ENCODE measurements at regions not wholly inside any gene's neighbourhood (a gene's known extent, or its start where the extent isn't known, plus 50 kb on each side); places are given as distances from the start of the nearest gene placed in this dataset.

- Mint-ChIP-seq H3K27ac (ENCODE audit: unreplicated experiment) (no peak overlapping the region), H3K36me3 (ENCODE audit: insufficient read depth, unreplicated experiment) (no peaks in the 10 kb centered on the region), H3K4me1 (ENCODE audit: low read depth, unreplicated experiment) (no peaks in the 10 kb centered on the region), H3K27me3 (ENCODE audit: insufficient read depth, unreplicated experiment) (peaks cover 7% of the 10 kb centered on the region), H3K4me3 (ENCODE audit: unreplicated experiment) (no peak overlapping the region), H3K9me3 (ENCODE audit: unreplicated experiment) (no peaks in the 10 kb centered on the region)
- ChIA-PET CTCF (no interaction called here), POLR2A (no interaction called here)
- DNase-seq, result no peak
- BruUV-seq (replicated peaks), result no TSS peak
- no peaks in the 10 kb centered on the region for H3K36me3 ChIP-seq (ENCODE audit: control insufficient read depth, insufficient read depth, low read length)
- intact Hi-C loops (cut with micrococcal nuclease; ENCODE audit: unreplicated experiment), result no loop called here
- H3K9me3 ChIP-seq, result no peaks in the 10 kb centered on the region
- no peaks in the 10 kb centered on the region for H3K4me1 ChIP-seq
- H3K27me3 ChIP-seq (replicated peaks; ENCODE audit: control insufficient read depth, insufficient read depth, low read length), result no peaks in the 10 kb centered on the region
- TF ChIP-seq CTCF (IDR thresholded peaks at IDR 0.05; ENCODE audit: insufficient read depth in 1 of 2, low read depth in 1 of 2, low read length in 1 of 2, severe bottlenecking in 1 of 2, unreplicated experiment in 1 of 2), result no peak
- no peak overlapping the region for H3K4me3 ChIP-seq (ENCODE audit: low read depth, low read length)
Observed at GRCh38 chr16:62602790-62603189, 566.6 kb upstream of the CDH8 start.

- BruUV-seq (replicated peaks), result no TSS peak
- intact Hi-C loops (cut with micrococcal nuclease; ENCODE audit: unreplicated experiment), result no loop called here
- H3K36me3 Mint-ChIP-seq (ENCODE audit: insufficient read depth, unreplicated experiment), result no peaks in the 10 kb centered on the region
Observed at GRCh38 chr16:62597875-62598274, 561.6 kb upstream of the CDH8 start.

GRCh38 chr16:62596584-62596983 lies 560.3 kb upstream of the CDH8 start:
- ChIA-PET POLR2A (no interaction called here), CTCF (no interaction called here)
- no peaks in the 10 kb centered on the region for H3K36me3 ChIP-seq (ENCODE audit: control insufficient read depth, insufficient read depth, low read length)
- intact Hi-C loops (cut with micrococcal nuclease; ENCODE audit: unreplicated experiment), result no loop called here
- H3K4me1 Mint-ChIP-seq (ENCODE audit: low read depth, unreplicated experiment), result no peaks in the 10 kb centered on the region
- BruUV-seq (replicated peaks), result no TSS peak
- TF ChIP-seq CTCF (IDR thresholded peaks at IDR 0.05; ENCODE audit: insufficient read depth in 1 of 2, low read depth in 1 of 2, low read length in 1 of 2, severe bottlenecking in 1 of 2, unreplicated experiment in 1 of 2), result no peak
- H3K27me3 Mint-ChIP-seq (ENCODE audit: insufficient read depth, unreplicated experiment), result peaks cover 8% of the 10 kb centered on the region
- DNase-seq, result no peak
- H3K27ac Mint-ChIP-seq (ENCODE audit: unreplicated experiment), result no peak overlapping the region
- no peaks in the 10 kb centered on the region for H3K27me3 ChIP-seq (replicated peaks; ENCODE audit: control insufficient read depth, insufficient read depth, low read length)
- H3K9me3 ChIP-seq, result no peaks in the 10 kb centered on the region
- no peaks in the 10 kb centered on the region for H3K36me3 Mint-ChIP-seq (ENCODE audit: insufficient read depth, unreplicated experiment)
- H3K4me3 ChIP-seq (ENCODE audit: low read depth, low read length), result no peak overlapping the region
- no peak overlapping the region for H3K4me3 Mint-ChIP-seq (ENCODE audit: unreplicated experiment)
- H3K4me1 ChIP-seq, result no peaks in the 10 kb centered on the region
- no peaks in the 10 kb centered on the region for H3K9me3 Mint-ChIP-seq (ENCODE audit: unreplicated experiment)

More at GRCh38 chr16:62597875-62598274, 561.6 kb upstream of the CDH8 start:
- ChIA-PET POLR2A (no interaction called here), CTCF (no interaction called here)
- no peak for DNase-seq
- Histone ChIP-seq H3K9me3 (no peaks in the 10 kb centered on the region), H3K36me3 (ENCODE audit: control insufficient read depth, insufficient read depth, low read length) (no peaks in the 10 kb centered on the region), H3K4me1 (no peaks in the 10 kb centered on the region), H3K27me3 (replicated peaks; ENCODE audit: control insufficient read depth, insufficient read depth, low read length) (no peaks in the 10 kb centered on the region), H3K4me3 (ENCODE audit: low read depth, low read length) (no peak overlapping the region)
- no peak overlapping the region for H3K4me3 Mint-ChIP-seq (ENCODE audit: unreplicated experiment)
- TF ChIP-seq CTCF (IDR thresholded peaks at IDR 0.05; ENCODE audit: insufficient read depth in 1 of 2, low read depth in 1 of 2, low read length in 1 of 2, severe bottlenecking in 1 of 2, unreplicated experiment in 1 of 2), result no peak
- H3K27me3 Mint-ChIP-seq (ENCODE audit: insufficient read depth, unreplicated experiment), result peaks cover 8% of the 10 kb centered on the region
- no peaks in the 10 kb centered on the region for H3K4me1 Mint-ChIP-seq (ENCODE audit: low read depth, unreplicated experiment)
- H3K27ac Mint-ChIP-seq (ENCODE audit: unreplicated experiment), result no peak overlapping the region
- no peaks in the 10 kb centered on the region for H3K9me3 Mint-ChIP-seq (ENCODE audit: unreplicated experiment)
